NCI-H2107 treated with DMSO at 0.1 percent for 48 hours (cell line): ENCODE measurements at regions not wholly inside any gene's neighbourhood (a gene's known extent, or its start where the extent isn't known, plus 50 kb on each side); places are given as distances from the start of the nearest gene placed in this dataset.
"Not testable (repeated sequence)": the region's sequence is repeated elsewhere in the genome, so short reads cannot be mapped to it uniquely, and the experiment has no call there.

ENCODE experiments used
- DNase-seq: peaks from one replicate; lab custom pipeline; 2025; ENCODE audit not compliant: unreplicated experiment; lab: John Stamatoyannopoulos, UW

DNA sequence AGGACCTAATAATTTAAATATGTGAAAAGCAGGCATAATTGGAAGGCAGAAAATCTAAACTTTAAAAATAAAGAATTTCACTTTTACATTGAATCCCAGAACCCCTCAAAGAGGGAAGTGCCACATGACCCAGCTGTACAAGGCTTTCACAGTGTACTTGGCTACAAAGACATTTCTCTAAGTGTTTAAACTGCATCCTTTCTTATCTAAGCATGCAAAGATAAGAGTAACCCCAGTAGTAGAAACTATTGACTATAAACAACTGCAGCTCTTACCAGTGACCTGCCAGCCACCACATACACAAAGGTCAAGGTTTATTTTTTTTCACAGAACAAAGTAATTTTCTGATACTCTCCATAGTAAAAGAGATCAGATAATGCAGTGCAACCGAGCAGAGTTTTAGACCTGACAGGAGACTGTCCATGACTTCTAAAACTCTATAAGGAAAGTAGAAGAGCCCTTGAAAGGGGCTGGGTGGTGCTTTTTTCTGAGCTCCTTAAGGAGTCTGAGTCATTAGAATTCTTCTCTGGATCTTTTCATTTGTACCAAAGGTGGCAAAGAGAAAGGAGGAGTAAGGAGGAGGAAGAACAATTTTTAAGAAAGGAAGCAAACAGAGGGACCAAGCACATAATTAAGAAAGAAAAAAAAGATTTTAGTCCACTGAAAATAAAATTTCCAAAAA lies 750.6 kb downstream of the PRIM2 start:
- not testable (repeated sequence) for DNase-seq

DNA sequence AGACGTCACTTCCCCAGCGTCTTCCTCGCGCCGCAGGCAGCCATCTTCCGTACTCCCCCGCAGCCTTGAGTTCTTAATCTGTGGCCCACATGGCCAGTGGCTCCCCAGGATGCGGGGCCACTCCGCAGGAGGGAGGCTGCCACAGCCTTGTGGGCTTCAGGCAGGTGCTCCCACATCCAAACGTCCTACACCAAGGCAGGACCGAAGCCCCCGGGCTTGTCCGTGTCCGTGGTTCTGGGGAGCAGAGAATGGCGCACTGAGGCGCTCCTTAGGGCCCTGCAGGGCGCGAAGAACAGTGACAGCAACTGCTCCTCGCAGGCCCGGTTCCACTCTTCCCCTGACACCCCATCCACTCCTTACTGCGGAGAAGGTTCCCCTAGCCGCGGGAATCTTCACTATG lies 755.8 kb downstream of the PRIM2 start:
- no peak for DNase-seq

DNA sequence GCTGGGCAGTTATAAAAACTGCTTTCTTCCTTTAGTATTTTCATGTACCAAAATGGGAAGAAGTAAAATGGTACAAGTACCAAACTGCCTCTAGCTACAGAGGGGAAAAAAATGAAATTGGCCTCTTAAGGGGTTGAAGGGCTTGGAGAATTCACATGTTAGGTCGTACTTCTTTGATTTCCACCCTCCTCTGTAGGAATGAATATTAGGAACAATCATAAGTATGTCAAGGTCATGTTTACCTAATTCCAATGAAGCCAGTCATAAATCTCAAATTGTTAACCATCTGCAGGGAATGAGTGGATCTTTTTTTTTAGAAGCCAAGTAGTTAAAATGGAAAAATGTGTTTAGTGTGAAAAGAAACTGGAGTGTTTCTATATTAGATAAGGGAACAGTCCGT lies 772.6 kb downstream of the PRIM2 start:
- DNase-seq: not testable (repeated sequence)

DNA sequence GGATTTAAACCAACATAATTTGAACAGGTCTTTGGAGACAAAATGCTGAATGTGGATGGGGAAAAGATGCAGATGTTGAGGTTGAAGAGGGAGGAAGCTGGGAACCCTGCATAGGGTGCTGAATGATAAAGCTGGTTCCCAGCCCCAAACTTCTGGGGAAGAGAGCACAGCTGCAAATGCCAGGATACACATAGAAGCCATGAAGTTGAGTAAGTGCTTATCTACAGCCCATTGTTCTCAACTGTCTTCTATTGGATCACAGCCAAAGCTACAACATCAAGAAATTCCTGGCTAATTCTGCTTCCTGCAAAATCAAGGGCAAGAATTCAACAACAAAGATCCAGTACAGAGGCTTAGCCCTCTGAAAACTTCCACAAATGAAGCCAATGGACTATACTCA lies 779.8 kb downstream of the PRIM2 start:
- not testable (repeated sequence) for DNase-seq

DNA sequence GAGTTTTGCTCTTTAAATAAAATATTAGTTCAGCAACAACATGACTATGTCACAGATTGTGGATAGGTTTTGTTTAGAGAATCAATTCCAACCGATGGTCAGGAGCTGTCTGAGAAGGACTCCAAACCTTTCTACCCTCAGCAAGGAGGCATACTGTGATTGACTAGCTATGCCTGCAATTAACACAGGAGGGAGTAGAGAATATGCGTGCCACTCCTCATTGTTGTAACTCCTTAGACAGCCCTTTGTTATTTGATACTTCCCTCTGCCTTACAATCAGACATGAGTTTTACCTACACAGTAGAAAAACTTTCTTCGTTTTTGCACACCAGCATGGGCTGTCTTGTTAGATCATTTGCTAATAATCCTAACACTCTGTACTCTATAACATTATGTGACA lies 796.5 kb downstream of the PRIM2 start:
- no peak for DNase-seq

DNA sequence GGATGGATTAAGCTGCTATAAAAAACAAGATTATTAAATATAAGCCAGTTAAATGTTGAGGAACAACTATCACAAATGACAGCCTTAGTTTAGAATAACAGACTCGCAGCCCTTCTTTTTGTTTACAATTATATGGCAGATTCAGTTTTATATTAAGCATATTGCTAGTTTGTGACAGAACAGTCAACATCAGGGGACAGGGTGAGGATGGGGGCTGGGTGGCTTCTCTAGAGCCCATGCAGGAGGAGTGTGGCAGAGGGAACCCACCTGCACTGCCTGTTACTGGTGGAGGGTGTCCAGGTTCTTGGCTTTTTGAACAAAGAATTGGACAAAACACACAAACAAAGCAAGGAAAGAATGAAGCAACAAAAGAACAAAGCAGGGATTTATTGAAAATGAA lies 799.7 kb downstream of the PRIM2 start:
- DNase-seq: not testable (repeated sequence)

DNA sequence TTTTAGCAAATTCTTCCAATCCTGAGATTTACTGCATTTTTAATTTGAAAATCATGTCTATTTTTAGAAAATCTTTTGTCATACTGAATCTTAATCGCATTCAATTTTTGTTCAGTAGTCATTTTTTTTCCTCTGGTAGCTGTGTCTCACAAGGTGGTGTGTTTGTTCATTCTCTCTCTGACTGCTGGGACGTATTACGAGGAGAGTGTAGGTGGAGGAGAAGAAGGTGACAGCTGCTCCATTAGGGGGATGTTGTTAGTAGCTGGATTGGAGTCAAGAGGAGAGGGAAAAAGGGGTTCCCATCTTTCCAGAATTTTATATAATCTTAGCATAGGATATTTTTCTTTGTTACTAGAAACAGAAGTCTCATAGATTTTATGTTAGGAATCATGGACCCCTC lies 804.2 kb downstream of the PRIM2 start:
- DNase-seq: not testable (repeated sequence)

DNA sequence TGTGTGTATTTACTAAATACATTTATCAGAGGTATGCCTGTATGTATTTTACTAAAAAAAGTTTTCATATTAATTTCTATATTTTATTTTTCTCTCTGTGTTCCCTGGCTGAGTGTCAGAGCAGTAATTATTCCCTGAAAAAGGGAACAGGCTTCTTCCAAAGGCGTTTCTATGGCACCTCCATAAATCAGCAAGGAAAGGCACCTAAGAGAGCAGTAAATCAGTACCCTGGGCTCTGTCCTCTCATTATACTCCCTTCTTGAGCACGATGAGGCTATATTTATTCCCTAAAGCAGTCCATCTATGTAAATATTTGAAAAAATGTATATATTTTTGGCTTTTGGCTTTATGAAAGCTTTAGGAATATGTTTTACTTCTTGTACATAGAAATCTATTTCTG lies 806.3 kb downstream of the PRIM2 start:
- not testable (repeated sequence) for DNase-seq

DNA sequence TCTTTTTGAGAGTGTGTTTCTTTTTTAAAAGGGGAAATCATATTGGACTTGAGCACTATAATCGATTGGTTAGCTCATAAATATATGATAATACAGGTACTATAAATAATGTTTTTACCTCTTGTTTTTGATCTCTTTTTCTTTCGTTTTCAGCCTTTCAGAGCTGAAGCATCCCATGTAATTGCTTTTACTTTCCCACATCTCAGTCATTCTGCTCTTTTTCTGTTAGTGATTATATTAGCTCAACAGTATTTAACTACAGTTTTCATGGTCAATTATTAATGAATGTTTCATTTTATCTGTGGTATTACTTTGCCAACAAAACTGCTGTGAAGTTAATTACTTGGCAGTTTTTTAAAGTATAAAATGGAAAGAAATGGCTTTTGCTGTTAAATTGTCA lies 811.1 kb downstream of the PRIM2 start:
- DNase-seq: not testable (repeated sequence)

DNA sequence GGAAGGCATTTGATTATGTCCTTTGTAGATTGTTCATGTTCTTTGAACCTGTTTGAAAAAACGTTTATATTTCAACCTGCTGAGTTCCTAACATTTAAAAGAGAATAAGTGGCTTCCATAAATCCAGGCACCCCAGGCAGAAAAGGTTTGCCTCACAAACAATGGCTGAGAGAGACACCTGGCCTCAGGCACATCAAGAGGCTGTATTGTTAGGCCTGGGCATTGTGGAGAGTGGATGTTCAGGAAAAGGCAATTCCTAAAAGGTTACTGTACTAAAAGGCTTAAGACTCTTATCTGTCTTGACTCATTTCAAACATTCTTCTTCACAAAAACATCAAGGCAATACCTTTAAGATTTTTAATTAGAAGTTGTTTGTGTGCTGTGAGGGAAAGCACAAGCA lies 811.7 kb downstream of the PRIM2 start:
- DNase-seq: peak; percentile 8

DNA sequence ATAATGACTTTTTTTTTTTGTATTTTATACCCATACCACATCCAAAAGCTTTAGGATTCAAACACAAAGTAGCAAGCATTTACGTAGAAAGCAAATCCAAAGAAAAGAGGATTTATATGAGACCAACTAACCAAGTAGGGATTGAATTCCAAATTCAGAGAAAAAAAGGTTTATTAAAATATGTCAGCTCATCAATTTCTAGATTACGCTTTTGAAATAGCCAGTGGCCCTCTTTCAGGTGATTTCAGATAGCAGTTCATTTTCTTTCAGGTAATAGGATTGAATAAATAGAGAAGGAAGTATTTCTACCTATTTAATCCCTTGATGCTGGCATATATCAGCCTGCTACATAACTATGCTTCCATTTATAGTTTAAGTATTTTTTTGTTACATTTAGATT lies 822.3 kb downstream of the PRIM2 start:
- not testable (repeated sequence) for DNase-seq

DNA sequence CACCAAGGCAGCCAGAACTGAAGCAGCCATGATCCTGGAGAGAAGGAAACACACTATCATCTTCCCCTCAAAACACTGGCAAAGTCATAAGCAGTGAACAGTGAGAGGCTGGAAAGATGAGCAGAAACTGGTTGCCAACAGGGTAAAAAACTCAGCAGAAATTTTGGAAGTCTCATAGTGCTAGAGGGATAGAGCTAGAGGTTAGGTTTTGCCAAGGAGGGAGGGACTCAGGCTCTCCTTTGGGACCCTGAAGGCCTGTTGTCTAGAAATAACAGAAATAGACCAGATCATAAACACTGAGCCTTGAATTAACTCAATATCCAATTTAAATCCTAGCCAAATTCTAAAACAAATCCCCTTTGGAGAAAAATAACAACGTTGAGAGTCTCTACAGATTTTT lies 853.6 kb downstream of the PRIM2 start:
- not testable (repeated sequence) for DNase-seq

DNA sequence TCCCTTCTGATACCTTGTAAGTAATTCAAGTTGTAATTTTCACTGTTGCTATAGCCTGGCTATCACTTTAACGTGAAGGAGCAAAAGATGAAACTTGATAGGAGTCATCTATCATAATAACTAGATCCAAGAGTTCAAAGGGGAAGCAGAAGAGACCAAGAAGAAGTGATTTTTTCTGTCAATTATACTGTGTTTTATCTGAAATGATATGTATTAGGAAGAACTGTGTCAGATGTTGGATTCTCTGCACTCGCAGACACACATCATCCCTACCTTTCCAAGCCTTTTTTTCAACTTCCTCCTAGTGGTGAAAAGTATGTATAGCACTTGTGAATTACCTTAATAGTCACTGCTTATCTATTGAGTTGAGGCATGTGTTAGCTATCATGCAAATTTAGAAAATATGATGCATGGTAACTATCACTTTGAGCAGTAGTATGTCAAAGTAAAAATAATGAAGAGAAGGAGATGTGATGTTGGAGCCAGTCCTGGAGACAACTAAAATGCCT lies 864.2 kb downstream of the PRIM2 start:
- DNase-seq: not testable (repeated sequence)

DNA sequence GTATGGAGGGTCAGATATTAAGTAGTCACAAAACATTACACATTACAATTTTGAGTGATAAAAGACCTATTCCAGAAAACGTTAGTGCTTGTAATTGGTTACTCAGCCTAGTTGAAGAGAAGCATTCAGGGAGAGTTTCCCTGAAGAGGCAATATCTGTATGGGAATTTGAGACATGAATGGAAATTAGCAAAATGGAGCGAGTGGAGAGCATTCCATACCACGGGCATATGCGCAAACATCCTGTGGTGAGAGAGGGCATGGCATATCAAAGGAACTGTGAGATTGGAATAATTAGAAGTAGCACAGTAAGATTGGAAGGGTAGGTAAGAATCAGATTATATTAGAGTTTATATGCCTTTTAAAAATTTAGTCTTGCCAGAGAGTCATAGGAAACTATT lies 867.9 kb downstream of the PRIM2 start:
- not testable (repeated sequence) for DNase-seq

DNA sequence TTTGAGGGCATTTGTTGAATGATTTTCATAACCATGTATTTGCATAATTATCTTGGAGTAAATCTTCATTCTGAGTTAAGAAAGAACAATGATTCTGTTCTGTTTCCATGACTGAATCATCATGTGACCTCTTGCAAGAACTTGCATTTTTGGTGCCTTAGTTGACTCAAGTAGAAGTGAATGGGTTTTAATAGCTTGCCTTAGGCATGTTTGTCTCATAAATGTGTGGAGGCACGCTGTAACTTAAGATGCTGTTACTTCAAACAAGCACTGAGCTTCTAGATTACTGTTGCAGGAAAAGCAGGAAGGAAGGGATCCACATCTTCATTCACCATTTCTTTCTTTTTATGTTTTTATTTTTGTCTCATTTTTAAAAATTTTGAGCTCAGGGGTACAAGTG lies 875.8 kb downstream of the PRIM2 start:
- not testable (repeated sequence) for DNase-seq

DNA sequence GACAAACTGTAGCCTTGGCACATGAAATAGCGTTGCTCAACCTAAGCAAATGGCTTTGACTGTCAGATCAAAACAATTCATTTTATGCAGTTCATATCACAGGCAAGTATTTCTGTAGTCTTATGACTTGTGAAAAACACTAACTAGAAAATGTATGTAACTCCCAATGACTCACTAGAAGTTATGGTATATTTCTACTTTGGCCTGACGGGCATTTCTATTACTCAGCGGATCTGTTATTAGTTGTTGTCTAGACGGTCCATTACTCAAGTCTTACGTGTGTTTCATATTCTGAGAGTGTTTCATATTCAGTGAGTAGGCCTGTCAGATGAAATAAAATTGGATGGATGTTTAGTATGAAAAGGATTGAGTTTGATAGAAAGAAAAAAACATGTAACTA lies 880.9 kb downstream of the PRIM2 start:
- no peak for DNase-seq

DNA sequence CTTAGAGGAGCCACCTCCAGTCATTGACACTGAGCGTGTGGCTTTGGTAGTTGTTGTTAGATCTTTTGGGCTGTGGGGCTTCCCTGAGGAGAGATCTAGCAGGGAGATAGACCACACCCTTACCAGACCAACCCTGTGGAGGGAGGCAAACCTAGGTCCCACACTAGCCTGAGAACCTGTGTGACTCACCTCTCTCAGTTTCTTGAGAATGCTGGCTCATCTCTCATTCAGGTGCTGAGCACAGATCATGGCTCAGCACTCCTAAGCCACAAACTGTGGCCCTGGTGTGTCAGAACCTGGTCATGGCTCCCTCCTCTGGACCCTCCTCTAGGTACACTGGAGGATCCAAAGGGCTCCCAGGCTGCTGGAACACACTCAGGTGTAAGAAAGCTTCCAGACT lies 919.7 kb downstream of the PRIM2 start:
- DNase-seq: not testable (repeated sequence)

DNA sequence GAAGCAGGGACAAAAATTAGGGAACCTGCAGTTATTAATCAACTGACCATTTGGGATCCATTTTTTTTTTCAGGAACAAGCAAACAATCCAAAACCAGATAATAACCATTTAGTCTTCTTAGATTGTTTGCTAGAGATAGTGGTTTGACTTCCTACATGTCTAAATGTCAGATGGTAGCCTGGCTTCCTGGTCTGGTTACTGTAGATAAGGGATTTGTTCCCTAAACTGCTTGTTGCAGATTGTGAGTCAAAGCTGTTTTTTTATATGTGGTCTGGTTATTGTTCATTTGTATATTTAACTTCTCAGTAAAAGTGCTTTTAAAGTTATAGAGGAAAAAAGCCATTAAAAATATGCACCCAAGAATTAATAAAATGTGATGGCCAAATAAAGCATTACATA lies 921.0 kb downstream of the PRIM2 start:
- not testable (repeated sequence) for DNase-seq

DNA sequence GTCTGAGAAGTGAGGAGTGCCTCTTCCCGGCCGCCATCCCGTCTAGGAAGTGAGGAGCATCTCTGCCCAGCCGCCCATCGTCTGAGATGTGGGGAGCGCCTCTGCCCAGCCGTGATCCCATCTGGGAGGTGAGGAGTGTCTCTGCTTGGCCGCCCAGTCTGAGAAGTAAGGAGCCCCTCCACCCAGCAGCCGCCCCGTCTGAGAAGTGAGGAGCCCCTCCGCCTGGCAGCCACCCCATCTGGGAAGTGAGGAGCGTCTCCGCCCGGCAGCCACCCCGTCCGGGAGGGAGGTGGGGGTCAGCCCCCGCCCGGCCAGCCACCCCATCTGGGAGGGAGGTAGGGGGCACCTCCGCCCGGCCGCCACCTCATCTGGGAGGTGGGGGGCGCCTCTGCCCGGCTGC lies 940.2 kb downstream of the PRIM2 start:
- not testable (repeated sequence) for DNase-seq

DNA sequence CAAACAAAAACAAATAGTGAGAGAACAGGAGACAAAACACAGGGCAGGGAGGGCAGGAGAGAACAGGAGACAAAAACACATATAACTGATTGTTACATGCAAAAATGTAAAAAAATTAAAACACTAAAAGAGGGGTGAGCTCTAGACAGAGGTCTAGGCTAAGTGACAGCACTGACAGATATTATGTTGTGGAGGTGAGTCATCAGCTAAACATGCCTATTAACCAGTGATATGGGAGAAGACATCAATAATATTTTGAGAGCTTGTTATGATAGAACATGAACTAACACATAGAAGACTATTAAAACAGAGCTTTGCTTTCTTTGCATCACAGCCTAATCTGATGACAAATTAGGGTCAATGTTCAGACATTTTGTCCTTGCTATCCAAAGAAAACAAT lies 972.7 kb downstream of the PRIM2 start:
- no peak for DNase-seq

DNA sequence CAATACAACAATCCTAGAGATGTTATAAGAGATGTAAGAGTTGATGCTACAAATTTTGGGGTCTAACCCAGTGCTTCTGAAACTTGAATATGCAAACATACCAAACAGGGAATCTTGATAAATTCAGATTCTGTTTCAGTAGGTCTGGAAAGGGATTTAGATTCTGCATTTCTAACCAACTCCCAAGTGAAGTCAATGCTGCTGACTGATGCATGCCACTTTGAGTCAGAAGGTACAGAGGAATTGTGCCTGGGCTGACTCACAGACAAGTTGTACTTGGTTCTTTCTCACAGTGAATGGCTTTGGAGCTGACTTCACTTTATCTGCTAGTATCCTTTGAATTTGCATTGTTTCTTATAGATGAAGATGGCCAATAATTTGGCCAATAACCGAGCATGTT lies 973.9 kb downstream of the PRIM2 start:
- not testable (repeated sequence) for DNase-seq

DNA sequence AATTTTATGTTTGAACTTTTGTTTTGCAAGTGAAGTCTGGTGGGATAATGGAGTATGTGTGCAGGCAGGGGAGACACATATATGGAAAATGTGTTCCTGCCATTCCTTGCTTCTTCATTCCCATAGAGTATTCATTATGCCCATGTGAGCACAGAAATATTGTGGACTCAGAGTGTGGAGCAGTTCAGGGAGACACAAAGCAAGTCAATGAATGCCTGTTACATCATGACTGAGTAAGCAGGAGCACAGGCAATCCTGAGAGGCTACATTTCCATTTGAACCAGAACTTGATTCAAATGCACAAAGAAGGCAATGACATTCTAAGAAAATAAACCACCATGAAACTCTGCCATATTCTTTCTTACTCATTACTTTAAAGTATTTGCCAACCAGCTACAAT lies 990.5 kb downstream of the PRIM2 start:
- DNase-seq: not testable (repeated sequence)

DNA sequence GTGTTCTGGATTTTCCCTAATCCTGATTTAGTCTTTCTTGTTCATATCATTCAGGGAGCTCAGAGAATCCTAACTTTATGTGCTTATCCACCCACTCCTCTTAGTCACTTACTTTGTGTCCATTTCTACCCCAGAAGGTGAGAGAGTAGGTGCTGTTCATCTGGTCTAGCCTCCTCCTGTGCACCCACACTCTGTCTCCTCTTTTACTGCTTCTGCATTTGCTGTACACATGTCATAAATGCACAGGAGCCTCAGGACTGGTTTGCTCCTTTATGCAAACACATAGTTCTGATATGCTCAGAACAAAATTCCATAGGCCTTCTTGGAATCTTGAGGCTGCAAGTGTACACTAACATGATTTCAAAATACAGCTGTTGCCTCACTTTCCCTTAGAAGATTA lies 1014.7 kb downstream of the PRIM2 start:
- not testable (repeated sequence) for DNase-seq
